ENCODE measurements at regions not wholly inside any gene's neighbourhood (a gene's known extent, or its start where the extent isn't known, plus 50 kb on each side); places are given as distances from the start of the nearest gene placed in this dataset.

DNA sequence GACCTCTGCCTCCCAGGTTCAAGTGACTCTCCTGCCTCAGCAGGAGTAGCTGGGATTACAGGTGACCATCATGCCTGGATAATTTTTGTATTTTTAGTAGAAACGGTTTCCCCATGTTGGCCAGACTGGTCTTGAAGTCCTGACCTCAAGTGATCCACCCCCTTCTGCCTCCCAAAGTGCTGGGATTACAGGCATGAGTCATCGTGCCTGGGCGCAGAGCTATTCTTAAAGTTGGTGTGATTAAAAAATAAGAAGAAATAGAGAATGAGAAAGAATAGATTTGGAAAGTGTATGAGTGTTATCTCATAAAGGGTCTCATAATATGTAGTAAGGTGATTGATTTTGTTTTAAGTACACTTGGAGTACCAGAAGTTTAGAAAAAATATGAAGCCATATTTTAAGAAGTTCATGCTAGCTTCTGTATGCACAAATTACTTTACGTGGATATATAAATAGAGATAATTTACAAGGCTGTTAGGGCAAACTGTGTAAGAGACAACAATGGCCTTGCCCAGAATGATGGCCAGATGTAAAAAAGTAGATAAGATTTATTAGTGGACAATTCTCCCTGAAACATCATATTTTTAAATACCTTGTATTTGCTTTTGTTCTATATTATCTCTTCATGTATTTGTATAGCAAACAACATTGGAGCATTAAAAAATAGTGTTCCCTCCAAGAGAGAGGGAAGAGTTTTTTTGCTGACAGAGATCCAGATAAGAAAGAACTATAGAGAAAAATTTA lies 1108.5 kb downstream of the SLC16A7 start:
- TF ChIP-seq, protein P1, sequence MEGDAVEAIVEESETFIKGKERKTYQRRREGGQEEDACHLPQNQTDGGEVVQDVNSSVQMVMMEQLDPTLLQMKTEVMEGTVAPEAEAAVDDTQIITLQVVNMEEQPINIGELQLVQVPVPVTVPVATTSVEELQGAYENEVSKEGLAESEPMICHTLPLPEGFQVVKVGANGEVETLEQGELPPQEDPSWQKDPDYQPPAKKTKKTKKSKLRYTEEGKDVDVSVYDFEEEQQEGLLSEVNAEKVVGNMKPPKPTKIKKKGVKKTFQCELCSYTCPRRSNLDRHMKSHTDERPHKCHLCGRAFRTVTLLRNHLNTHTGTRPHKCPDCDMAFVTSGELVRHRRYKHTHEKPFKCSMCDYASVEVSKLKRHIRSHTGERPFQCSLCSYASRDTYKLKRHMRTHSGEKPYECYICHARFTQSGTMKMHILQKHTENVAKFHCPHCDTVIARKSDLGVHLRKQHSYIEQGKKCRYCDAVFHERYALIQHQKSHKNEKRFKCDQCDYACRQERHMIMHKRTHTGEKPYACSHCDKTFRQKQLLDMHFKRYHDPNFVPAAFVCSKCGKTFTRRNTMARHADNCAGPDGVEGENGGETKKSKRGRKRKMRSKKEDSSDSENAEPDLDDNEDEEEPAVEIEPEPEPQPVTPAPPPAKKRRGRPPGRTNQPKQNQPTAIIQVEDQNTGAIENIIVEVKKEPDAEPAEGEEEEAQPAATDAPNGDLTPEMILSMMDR (tag by site-specific recombination; IDR thresholded peaks at IDR 0.05), result no peak
- TF ChIP-seq ZBTB7A (tag by site-specific recombination; IDR thresholded peaks at IDR 0.05; ENCODE audit: low read depth), result no peak
- no peak for TF ChIP-seq ZNF354C (tag by site-specific recombination; IDR thresholded peaks at IDR 0.05; ENCODE audit: borderline replicate concordance, low read depth)
- TF ChIP-seq ZNF214 (tag by site-specific recombination; IDR thresholded peaks at IDR 0.05; ENCODE audit: borderline replicate concordance), result no peak
- no peak for TF ChIP-seq ZNF292 (tag by site-specific recombination; IDR thresholded peaks at IDR 0.05; ENCODE audit: borderline replicate concordance, low read depth)
- TF ChIP-seq ZSCAN16 (tag by site-specific recombination; IDR thresholded peaks at IDR 0.05), result no peak
- no peak for TF ChIP-seq GLI4 (tag by site-specific recombination; IDR thresholded peaks at IDR 0.05)

All from HEK293 (cell line).